ENCODE measurements at regions not wholly inside any gene's neighbourhood (a gene's known extent, or its start where the extent isn't known, plus 50 kb on each side); places are given as distances from the start of the nearest gene placed in this dataset.

DNA sequence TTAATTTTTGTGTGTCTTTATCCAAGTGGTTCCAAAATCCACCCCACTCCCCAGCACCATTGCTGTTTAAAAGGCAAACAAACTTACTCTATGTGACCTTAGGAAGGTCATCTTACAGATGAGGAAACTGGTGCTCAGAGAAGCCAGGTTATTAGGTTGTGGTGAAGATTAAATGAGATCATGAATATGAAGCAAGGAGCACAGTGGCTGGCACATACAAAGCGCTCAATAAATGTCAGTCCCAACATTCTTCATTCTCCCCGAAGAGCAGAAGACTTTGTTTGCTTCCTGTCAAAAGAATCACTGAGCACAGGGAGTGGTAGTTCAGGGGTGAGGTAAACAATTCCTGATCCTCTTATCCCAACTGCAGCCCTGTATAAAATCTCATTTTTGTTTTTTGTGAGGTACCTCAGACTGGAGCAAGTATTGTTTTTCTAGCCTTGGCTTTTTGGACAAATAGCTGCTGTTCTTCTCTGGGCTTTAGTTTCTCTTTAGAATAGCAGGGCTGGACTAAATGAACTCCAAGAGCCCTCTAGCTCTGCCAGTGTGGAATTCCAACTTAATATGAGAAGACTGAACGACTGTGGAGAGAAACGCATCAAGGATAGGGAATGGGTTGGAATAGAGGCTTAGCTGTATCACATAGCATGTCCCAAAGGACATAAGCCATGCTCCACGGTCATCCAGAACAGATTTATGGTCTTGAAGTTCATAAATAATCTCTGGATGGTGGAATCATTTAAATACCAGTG is 455.3 kb upstream of the USP24 start:
- H3K4me1 Mint-ChIP-seq (ENCODE audit: low read depth, unreplicated experiment), result no peaks in the 10 kb centered on the region
- H3K4me3 Mint-ChIP-seq (ENCODE audit: unreplicated experiment), result no peak overlapping the region
- TF ChIP-seq, protein P1, sequence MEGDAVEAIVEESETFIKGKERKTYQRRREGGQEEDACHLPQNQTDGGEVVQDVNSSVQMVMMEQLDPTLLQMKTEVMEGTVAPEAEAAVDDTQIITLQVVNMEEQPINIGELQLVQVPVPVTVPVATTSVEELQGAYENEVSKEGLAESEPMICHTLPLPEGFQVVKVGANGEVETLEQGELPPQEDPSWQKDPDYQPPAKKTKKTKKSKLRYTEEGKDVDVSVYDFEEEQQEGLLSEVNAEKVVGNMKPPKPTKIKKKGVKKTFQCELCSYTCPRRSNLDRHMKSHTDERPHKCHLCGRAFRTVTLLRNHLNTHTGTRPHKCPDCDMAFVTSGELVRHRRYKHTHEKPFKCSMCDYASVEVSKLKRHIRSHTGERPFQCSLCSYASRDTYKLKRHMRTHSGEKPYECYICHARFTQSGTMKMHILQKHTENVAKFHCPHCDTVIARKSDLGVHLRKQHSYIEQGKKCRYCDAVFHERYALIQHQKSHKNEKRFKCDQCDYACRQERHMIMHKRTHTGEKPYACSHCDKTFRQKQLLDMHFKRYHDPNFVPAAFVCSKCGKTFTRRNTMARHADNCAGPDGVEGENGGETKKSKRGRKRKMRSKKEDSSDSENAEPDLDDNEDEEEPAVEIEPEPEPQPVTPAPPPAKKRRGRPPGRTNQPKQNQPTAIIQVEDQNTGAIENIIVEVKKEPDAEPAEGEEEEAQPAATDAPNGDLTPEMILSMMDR (IDR thresholded peaks at IDR 0.05; ENCODE audit: partially characterized antibody, unreplicated experiment), result no peak
- no peak for DNase-seq
- no peaks in the 10 kb centered on the region for H3K27me3 Mint-ChIP-seq (ENCODE audit: unreplicated experiment)
- H3K27ac Mint-ChIP-seq (ENCODE audit: unreplicated experiment), result no peak overlapping the region
- H3K36me3 Mint-ChIP-seq (ENCODE audit: unreplicated experiment), result no peaks in the 10 kb centered on the region
- H3K9me3 Mint-ChIP-seq (ENCODE audit: unreplicated experiment), result no peaks in the 10 kb centered on the region

DNA sequence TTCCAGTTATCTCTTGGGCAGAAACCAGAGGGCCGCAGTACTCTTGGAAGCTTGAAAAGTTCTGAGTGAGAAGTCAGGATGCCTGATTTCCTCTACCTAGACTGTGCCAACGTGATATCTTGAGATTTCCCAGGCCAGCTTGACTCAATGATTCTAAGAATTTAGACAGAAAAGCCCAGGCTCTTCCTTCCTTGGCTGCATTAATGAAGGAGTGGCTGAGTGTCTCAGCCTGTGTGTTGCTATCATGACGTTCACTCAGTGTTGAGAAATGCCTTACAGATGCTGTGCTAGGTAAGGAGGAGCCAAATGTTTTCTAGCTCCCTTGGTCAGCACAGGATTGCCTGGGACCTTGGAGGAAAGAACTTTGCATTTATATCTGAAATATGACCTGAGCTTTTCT is 454.1 kb upstream of the USP24 start:
- Mint-ChIP-seq H3K4me1 (ENCODE audit: low read depth, unreplicated experiment) (no peaks in the 10 kb centered on the region), H3K36me3 (ENCODE audit: unreplicated experiment) (no peaks in the 10 kb centered on the region), H3K4me3 (ENCODE audit: unreplicated experiment) (no peak overlapping the region), H3K27me3 (ENCODE audit: unreplicated experiment) (no peaks in the 10 kb centered on the region), H3K27ac (ENCODE audit: unreplicated experiment) (no peak overlapping the region), H3K9me3 (ENCODE audit: unreplicated experiment) (no peaks in the 10 kb centered on the region)
- TF ChIP-seq, protein P1 (IDR thresholded peaks at IDR 0.05; ENCODE audit: partially characterized antibody, unreplicated experiment), result no peak
- no peak for DNase-seq

DNA sequence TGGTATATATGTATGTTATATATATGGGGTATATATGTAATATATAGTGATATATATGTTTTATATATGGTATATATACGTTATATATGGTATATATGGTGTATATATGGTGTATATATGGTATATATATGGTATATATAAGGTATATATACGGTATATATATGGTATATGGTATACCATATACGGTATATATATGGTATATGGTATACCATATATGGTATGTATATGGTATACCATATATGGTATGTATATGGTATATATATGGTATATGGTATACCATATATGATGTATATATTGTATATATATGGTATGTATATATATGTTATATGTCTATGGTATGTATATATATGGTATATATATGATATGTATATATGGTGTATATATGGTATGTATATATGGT is 447.7 kb upstream of the USP24 start:
- no peak for DNase-seq
- H3K27ac Mint-ChIP-seq (ENCODE audit: unreplicated experiment), result no peak overlapping the region
- H3K36me3 Mint-ChIP-seq (ENCODE audit: unreplicated experiment), result no peaks in the 10 kb centered on the region
- no peak overlapping the region for H3K4me3 Mint-ChIP-seq (ENCODE audit: unreplicated experiment)
- no peaks in the 10 kb centered on the region for H3K4me1 Mint-ChIP-seq (ENCODE audit: low read depth, unreplicated experiment)
- H3K9me3 Mint-ChIP-seq (ENCODE audit: unreplicated experiment), result no peaks in the 10 kb centered on the region
- peaks cover 2% of the 10 kb centered on the region for H3K27me3 Mint-ChIP-seq (ENCODE audit: unreplicated experiment)
- TF ChIP-seq, protein P1 (IDR thresholded peaks at IDR 0.05; ENCODE audit: partially characterized antibody, unreplicated experiment), result no peak

DNA sequence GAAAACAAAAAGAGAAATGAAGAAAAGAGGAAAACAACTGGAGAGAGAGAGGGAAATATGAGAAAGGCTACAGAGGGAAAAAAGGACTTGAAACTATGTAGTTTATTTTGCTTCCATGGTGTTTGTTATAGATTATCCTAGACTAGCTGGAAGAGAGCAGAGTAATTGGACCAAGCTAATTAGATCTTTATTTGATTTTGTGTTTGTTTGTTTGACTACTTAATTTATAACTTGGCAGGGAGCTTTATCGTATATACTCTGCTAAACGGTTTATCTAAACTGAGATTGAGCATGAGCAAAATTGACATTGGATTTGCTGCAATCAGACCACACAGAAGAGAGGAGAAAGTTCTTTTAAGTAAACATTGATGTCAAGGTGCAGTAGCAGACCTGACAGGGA is 443.8 kb upstream of the USP24 start:
- no peak overlapping the region for H3K4me3 Mint-ChIP-seq (ENCODE audit: unreplicated experiment)
- H3K36me3 Mint-ChIP-seq (ENCODE audit: unreplicated experiment), result no peaks in the 10 kb centered on the region
- H3K9me3 Mint-ChIP-seq (ENCODE audit: unreplicated experiment), result no peaks in the 10 kb centered on the region
- DNase-seq, result no peak
- no peaks in the 10 kb centered on the region for H3K4me1 Mint-ChIP-seq (ENCODE audit: low read depth, unreplicated experiment)
- TF ChIP-seq, protein P1 (IDR thresholded peaks at IDR 0.05; ENCODE audit: partially characterized antibody, unreplicated experiment), result no peak
- H3K27me3 Mint-ChIP-seq (ENCODE audit: unreplicated experiment), result peaks cover 2% of the 10 kb centered on the region
- no peak overlapping the region for H3K27ac Mint-ChIP-seq (ENCODE audit: unreplicated experiment)

DNA sequence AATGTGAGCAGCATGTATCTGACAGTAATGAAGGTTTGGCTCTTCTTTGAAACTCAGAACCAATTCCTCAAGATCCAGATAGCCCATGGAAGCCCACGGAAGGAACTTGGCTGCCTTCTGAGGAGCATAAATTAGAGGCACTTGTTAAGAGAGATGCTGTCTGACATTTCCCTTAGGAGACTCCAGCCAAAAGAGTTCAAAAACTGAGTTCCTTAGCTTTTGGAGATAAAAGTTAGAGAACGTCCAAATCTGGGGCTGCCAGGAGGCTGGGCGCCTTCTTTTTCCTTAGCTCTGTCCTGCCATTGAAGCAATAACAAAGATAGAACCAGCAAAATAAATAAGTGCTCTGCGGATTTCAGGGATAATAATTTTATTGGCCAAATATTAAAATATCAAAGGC is 439.6 kb upstream of the USP24 start:
- DNase-seq, result no peak
- no peaks in the 10 kb centered on the region for H3K4me1 Mint-ChIP-seq (ENCODE audit: low read depth, unreplicated experiment)
- H3K27me3 Mint-ChIP-seq (ENCODE audit: unreplicated experiment), result no peaks in the 10 kb centered on the region
- H3K4me3 Mint-ChIP-seq (ENCODE audit: unreplicated experiment), result no peak overlapping the region
- H3K9me3 Mint-ChIP-seq (ENCODE audit: unreplicated experiment), result peaks cover 5% of the 10 kb centered on the region
- no peaks in the 10 kb centered on the region for H3K36me3 Mint-ChIP-seq (ENCODE audit: unreplicated experiment)
- H3K27ac Mint-ChIP-seq (ENCODE audit: unreplicated experiment), result no peak overlapping the region
- TF ChIP-seq, protein P1 (IDR thresholded peaks at IDR 0.05; ENCODE audit: partially characterized antibody, unreplicated experiment), result no peak

Measured in glutamatergic neuron (in vitro differentiated cells).